ENCODE measurements at regions not wholly inside any gene's neighbourhood (a gene's known extent, or its start where the extent isn't known, plus 50 kb on each side); places are given as distances from the start of the nearest gene placed in this dataset.
"Not testable (repeated sequence)": the region's sequence is repeated elsewhere in the genome, so short reads cannot be mapped to it uniquely, and the experiment has no call there.

GRCh38 chr16:58801838-58802237 lies 67.7 kb upstream of the GOT2 start:
- Histone ChIP-seq H3K27ac (no peak overlapping the region), H3K79me2 (ENCODE audit: insufficient read depth) (no peaks in the 10 kb centered on the region), H3F3A (ENCODE audit: insufficient read depth) (no peaks in the 10 kb centered on the region), H3K9me2 (ENCODE audit: insufficient read depth) (no peaks in the 10 kb centered on the region), H3K4me2 (ENCODE audit: unreplicated experiment) (no peak overlapping the region), H3K9me3 (ENCODE audit: low read depth) (no peaks in the 10 kb centered on the region), H3K36me3 (ENCODE audit: low read depth) (no peaks in the 10 kb centered on the region), H3K27me3 (replicated peaks; ENCODE audit: insufficient read depth) (no peaks in the 10 kb centered on the region), H4K20me1 (ENCODE audit: insufficient read depth) (no peaks in the 10 kb centered on the region), H3K9ac (no peak overlapping the region), H2AFZ (no peak overlapping the region), H3K4me1 (ENCODE audit: insufficient read depth) (no peaks in the 10 kb centered on the region), H3K4me3 (no peak overlapping the region)
- no peak for DNase-seq
- 0% methylated on average over 1 of the region's 1 CpG for WGBS, 2 experiments (ENCODE audit: low coverage in 1 of 2, low lambda C conversion rate in 2 of 2, missing lambda C conversion rate in 2 of 2)
- no peak for TF ChIP-seq EZH2phosphoT487 (IDR thresholded peaks at IDR 0.05; ENCODE audit: insufficient read depth, low read depth)
- no peak for TF ChIP-seq EZH2 (IDR thresholded peaks at IDR 0.05; ENCODE audit: insufficient read depth, poor library complexity, severe bottlenecking)
- in situ Hi-C loops (cut with MboI) = no loop called here

- Histone ChIP-seq H3F3A (ENCODE audit: insufficient read depth) (no peaks in the 10 kb centered on the region), H3K9me2 (ENCODE audit: insufficient read depth) (no peaks in the 10 kb centered on the region), H4K20me1 (ENCODE audit: insufficient read depth) (no peaks in the 10 kb centered on the region), H3K4me1 (ENCODE audit: insufficient read depth) (no peaks in the 10 kb centered on the region), H3K9ac (no peak overlapping the region), H3K36me3 (ENCODE audit: low read depth) (no peaks in the 10 kb centered on the region), H3K4me2 (ENCODE audit: unreplicated experiment) (no peak overlapping the region), H3K9me3 (ENCODE audit: low read depth) (no peaks in the 10 kb centered on the region), H3K4me3 (no peak overlapping the region), H3K79me2 (ENCODE audit: insufficient read depth) (no peaks in the 10 kb centered on the region), H2AFZ (no peak overlapping the region), H3K27me3 (replicated peaks; ENCODE audit: insufficient read depth) (no peaks in the 10 kb centered on the region), H3K27ac (no peak overlapping the region)
- no peak for DNase-seq
- in situ Hi-C loops (cut with MboI) = no loop called here
- WGBS, 2 experiments (ENCODE audit: low coverage in 1 of 2, low lambda C conversion rate in 2 of 2, missing lambda C conversion rate in 2 of 2) = 48 to 54% methylated on average over 9 of the region's 9 CpGs
- TF ChIP-seq EZH2 (IDR thresholded peaks at IDR 0.05; ENCODE audit: insufficient read depth, poor library complexity, severe bottlenecking) (no peak), EZH2phosphoT487 (IDR thresholded peaks at IDR 0.05; ENCODE audit: insufficient read depth, low read depth) (no peak)
Measured at GRCh38 chr16:58797137-58797801, 63.2 kb upstream of the GOT2 start.

- in situ Hi-C loops (cut with MboI) = no loop called here
Measured at GRCh38 chr16:58793366-58793765, 59.2 kb upstream of the GOT2 start.

GRCh38 chr16:58792188-58792587 lies 58.1 kb upstream of the GOT2 start:
- no peaks in the 10 kb centered on the region for H3K36me3 ChIP-seq (ENCODE audit: low read depth)
- no peaks in the 10 kb centered on the region for H3K27me3 ChIP-seq (replicated peaks; ENCODE audit: insufficient read depth)
- no peak overlapping the region for H3K27ac ChIP-seq
- H3K79me2 ChIP-seq (ENCODE audit: insufficient read depth) = no peaks in the 10 kb centered on the region
- no peak for TF ChIP-seq EZH2phosphoT487 (IDR thresholded peaks at IDR 0.05; ENCODE audit: insufficient read depth, low read depth)
- H3F3A ChIP-seq (ENCODE audit: insufficient read depth) = no peaks in the 10 kb centered on the region
- no peaks in the 10 kb centered on the region for H3K9me3 ChIP-seq (ENCODE audit: low read depth)
- H3K4me3 ChIP-seq = no peak overlapping the region
- H2AFZ ChIP-seq = no peak overlapping the region
- H3K9ac ChIP-seq = no peak overlapping the region
- no peaks in the 10 kb centered on the region for H3K9me2 ChIP-seq (ENCODE audit: insufficient read depth)
- H3K4me1 ChIP-seq (ENCODE audit: insufficient read depth) = no peaks in the 10 kb centered on the region
- H3K4me2 ChIP-seq (ENCODE audit: unreplicated experiment) = no peak overlapping the region
- WGBS, 2 experiments (ENCODE audit: low coverage in 1 of 2, low lambda C conversion rate in 2 of 2, missing lambda C conversion rate in 2 of 2) = 22 to 30% methylated on average over 2 of the region's 2 CpGs
- no peak for DNase-seq
- no peaks in the 10 kb centered on the region for H4K20me1 ChIP-seq (ENCODE audit: insufficient read depth)
- in situ Hi-C loops (cut with MboI) = no loop called here

More at GRCh38 chr16:58793366-58793765, 59.2 kb upstream of the GOT2 start:
- no peaks in the 10 kb centered on the region for H3K9me3 ChIP-seq (ENCODE audit: low read depth)
- no peaks in the 10 kb centered on the region for H3K9me2 ChIP-seq (ENCODE audit: insufficient read depth)
- no peaks in the 10 kb centered on the region for H4K20me1 ChIP-seq (ENCODE audit: insufficient read depth)
- TF ChIP-seq EZH2 (IDR thresholded peaks at IDR 0.05; ENCODE audit: insufficient read depth, poor library complexity, severe bottlenecking) = no peak
- TF ChIP-seq EZH2phosphoT487 (IDR thresholded peaks at IDR 0.05; ENCODE audit: insufficient read depth, low read depth) = no peak
- no peak overlapping the region for H3K4me3 ChIP-seq
- H3K79me2 ChIP-seq (ENCODE audit: insufficient read depth) = no peaks in the 10 kb centered on the region
- H3K4me2 ChIP-seq (ENCODE audit: unreplicated experiment) = no peak overlapping the region
- H2AFZ ChIP-seq = no peak overlapping the region
- no peak overlapping the region for H3K27ac ChIP-seq
- no peaks in the 10 kb centered on the region for H3K4me1 ChIP-seq (ENCODE audit: insufficient read depth)
- H3K9ac ChIP-seq = no peak overlapping the region
- 0% methylated on average over 1 of the region's 1 CpG for WGBS, 2 experiments (ENCODE audit: low coverage in 1 of 2, low lambda C conversion rate in 2 of 2, missing lambda C conversion rate in 2 of 2)
- H3K27me3 ChIP-seq (replicated peaks; ENCODE audit: insufficient read depth) = no peaks in the 10 kb centered on the region
- H3F3A ChIP-seq (ENCODE audit: insufficient read depth) = no peaks in the 10 kb centered on the region
- DNase-seq = no peak
- H3K36me3 ChIP-seq (ENCODE audit: low read depth) = no peaks in the 10 kb centered on the region

- H3K79me2 ChIP-seq (ENCODE audit: insufficient read depth); H3K27me3 ChIP-seq (replicated peaks; ENCODE audit: insufficient read depth); H3K36me3 ChIP-seq (ENCODE audit: low read depth); H4K20me1 ChIP-seq (ENCODE audit: insufficient read depth); H3K4me1 ChIP-seq (ENCODE audit: insufficient read depth); H3K9ac ChIP-seq; H3K27ac ChIP-seq; H3F3A ChIP-seq (ENCODE audit: insufficient read depth); H2AFZ ChIP-seq; H3K4me2 ChIP-seq (ENCODE audit: unreplicated experiment); in situ Hi-C loops (cut with MboI); H3K9me2 ChIP-seq (ENCODE audit: insufficient read depth); DNase-seq; H3K9me3 ChIP-seq (ENCODE audit: low read depth); H3K4me3 ChIP-seq: not testable (repeated sequence)
- 72 to 80% methylated on average over 24 of the region's 32 CpGs for WGBS, 2 experiments (ENCODE audit: low coverage in 1 of 2, low lambda C conversion rate in 2 of 2, missing lambda C conversion rate in 2 of 2)
Measured at GRCh38 chr16:58790816-58791557, 56.9 kb upstream of the GOT2 start.
